Germinal center (tissue), 1 donor: ENCODE measurements at regions not wholly inside any gene's neighbourhood (a gene's known extent, or its start where the extent isn't known, plus 50 kb on each side); places are given as distances from the start of the nearest gene placed in this dataset.
"Not testable (repeated sequence)": the region's sequence is repeated elsewhere in the genome, so short reads cannot be mapped to it uniquely, and the experiment has no call there.

Source experiments
- DNase-seq: peaks from one replicate; pipeline ENCODE4 v3.0.0; 2012; ENCODE audit warnings: mixed read lengths, low spot score

- DNase-seq: no peak
These were observed 190.9 kb downstream of the XPNPEP1 start for GRCh38 chr10:109732254-109732965.

GRCh38 chr10:109729895-109730294, 193.4 kb downstream of the XPNPEP1 start:
- DNase-seq: not testable (repeated sequence)

DNA sequence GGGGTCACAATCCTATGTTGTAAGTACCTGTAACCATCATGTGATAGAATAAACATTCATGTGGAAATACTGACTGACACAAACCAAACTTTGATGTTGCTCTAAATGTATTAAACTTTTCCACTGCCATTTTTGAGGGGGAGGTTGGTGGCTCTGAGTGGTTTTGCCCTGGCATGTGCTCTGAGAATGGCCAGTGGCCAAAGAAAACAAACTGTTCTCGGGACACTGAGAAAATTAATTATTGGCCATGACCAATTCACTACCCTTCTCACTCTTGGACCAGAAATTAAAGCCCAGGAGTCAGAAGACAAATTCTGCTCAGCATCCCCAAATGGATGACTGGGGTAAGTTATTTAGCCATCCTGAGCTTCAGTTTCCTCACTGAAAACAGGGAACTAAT, 195.9 kb downstream of the XPNPEP1 start:
- no peak for DNase-seq

- DNase-seq: no peak
These were observed 196.8 kb downstream of the XPNPEP1 start for GRCh38 chr10:109726473-109726872.

DNA sequence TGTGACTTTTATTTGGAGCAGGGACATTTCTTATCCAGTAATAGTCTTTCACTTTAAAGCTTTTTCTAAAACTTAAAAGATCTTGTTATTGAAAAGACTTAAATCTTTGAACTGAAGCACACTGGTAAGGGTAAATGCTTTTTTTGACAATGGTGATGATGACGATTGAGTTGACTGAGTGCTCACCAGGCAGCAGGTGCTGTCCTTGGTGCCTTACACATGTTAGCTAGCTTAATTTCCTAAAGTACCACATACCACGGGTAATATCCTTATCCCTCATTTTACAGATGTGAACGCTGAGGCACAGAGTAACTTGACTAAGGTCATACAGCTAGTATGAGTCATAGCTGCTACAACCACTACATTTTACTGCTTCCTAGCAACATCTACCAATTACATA, 200.0 kb downstream of the XPNPEP1 start:
- no peak for DNase-seq

GRCh38 chr10:109721453-109722064, 201.8 kb downstream of the XPNPEP1 start:
- DNase-seq: no peak

- DNase-seq: no peak
These were observed 217.2 kb downstream of the XPNPEP1 start for GRCh38 chr10:109706026-109706560.

DNA sequence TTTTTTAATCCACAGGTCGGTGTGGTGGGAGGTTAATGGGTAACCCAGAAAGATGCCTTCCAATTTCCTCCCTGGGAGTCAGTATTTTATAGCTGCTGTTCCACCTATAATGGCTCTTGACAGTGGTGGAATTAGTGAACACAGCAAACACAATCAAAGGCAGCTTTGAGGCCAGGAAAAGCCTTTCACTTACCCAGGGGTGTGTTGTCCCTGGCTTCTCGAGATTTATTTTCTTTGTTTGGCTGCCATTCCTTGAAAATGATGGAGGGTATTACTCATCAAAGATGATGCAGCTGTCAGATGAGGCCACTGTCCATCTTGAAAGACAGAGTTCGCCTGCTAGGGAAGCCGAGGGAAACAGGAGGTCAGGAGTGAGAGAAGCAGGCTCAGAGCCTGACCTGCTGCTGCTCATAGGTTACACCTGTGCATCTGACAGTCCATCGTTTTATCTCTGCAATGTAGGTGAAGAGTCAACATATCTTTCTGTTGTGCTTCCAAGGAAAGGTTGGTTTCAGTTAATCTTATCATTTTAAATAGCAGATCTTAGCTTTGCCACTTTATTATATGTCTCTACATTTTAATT, 221.6 kb downstream of the XPNPEP1 start:
- DNase-seq: no peak

DNA sequence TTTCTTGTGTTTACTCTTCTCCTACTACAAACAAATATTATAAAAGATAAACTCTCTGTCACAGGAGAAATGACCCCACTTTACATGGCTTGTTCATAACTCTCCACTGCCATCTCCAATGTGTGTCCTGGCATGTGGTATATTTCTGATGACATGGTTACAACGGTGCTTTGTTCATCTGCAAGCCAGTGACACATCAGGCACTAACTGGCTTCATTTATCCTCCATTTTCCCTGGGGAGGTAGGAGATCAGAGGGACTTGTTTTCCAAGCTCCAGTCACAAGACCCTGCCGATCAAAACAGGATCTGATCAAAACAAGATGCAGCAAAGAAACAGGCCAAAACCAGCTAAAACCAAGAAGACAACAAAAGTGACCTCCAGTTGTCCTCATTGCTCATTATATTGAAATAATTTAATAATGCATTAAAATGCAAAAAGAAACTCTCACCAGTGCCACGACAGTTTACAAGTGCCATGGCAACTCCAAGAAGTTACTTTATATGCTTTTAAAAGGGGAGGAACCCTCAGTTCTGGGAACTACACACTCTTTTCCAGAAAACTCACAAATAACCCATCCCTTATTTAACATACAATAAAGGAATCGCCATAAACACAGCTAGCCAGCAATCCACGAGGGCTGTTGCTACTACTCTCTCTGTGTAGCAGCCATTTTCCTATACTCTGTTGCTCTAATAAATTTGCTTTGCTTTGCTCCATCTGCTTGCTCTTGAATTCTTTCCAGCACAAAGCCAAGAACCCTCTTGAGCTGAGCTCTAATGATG, 224.2 kb downstream of the XPNPEP1 start:
- no peak for DNase-seq

- no peak for DNase-seq
These were observed 225.2 kb downstream of the XPNPEP1 start for GRCh38 chr10:109698086-109698485.

DNA sequence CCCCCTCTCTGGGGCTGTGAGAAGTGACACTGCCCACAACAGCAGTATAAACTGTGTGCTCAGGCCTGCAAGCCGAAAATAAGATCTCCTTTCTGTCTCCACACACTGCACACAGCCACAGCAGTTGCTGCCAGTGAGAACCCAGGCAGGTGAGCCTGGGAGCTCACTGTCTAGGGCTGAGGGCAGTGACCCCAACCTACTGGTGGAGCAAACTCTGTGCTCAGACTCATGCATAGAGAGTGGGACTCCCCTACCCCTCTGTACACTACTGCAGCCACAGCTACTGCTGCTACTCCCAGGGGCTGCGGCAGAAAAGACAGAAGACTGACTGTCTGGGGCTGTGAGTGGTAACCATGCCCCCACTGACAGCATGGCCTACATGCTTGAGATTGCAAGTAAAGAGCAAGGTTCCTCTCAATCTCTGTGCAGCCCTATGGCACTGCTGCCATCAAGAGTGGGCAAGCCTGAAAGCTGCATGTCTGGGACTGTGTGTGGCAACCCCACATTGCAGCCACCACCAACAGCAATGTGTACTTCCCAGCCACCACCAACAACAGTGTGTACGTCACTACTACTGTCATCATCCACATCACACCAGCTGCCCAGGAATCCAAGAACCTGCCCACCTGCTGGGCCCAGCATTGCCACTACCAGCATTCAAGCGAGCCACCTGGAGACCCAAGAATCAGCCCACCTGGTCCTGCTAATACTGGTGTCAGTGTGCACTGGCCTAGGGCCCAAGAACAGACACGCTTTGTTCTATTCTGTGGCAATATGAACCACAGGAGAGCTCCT, 226.1 kb downstream of the XPNPEP1 start:
- DNase-seq: no peak

DNA sequence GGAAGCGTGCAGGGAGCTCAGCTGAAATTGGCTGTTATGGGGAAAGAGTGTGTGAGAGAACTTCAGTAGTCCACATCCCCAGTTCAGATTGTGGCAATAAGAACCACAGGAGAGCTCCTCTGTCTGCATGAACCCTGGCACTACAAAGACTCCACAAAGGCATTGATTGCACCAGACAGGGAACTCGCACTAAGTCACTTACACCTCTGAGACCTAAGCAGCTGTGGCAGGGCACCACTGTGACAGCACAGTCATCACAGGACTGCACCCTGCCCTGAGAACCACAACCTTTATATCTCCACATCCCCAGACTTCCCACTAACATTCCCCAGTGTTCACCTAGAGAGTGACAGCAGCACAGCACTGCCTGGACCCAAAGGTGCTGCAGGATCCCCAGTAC, 226.8 kb downstream of the XPNPEP1 start:
- no peak for DNase-seq

DNA sequence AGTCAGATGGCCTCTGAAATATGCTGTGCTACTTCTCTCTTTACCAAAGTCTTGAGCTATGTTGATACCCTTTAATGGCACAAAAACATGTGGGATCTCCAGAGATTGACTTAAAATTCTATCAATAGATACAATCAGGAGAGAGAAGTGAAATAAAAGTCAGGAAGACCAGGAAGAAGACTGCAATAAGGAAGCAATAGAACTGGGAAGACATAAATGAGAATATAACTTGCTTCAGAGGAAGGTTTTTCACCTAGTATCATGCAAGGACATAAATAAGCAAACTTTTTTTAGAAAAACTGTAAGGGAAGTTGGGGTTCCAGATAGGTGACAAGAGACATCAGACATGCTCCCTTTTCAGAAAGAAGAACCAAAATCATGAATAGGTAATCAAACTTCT, 227.3 kb downstream of the XPNPEP1 start:
- DNase-seq: no peak

- DNase-seq: no peak
These were observed 233.5 kb downstream of the XPNPEP1 start for GRCh38 chr10:109689785-109690184.

- no peak for DNase-seq
These were observed 243.8 kb downstream of the XPNPEP1 start for GRCh38 chr10:109679478-109679877.

GRCh38 chr10:109678857-109679256, 244.5 kb downstream of the XPNPEP1 start:
- no peak for DNase-seq

- no peak for DNase-seq
These were observed 246.6 kb downstream of the XPNPEP1 start for GRCh38 chr10:109676703-109677102.

DNA sequence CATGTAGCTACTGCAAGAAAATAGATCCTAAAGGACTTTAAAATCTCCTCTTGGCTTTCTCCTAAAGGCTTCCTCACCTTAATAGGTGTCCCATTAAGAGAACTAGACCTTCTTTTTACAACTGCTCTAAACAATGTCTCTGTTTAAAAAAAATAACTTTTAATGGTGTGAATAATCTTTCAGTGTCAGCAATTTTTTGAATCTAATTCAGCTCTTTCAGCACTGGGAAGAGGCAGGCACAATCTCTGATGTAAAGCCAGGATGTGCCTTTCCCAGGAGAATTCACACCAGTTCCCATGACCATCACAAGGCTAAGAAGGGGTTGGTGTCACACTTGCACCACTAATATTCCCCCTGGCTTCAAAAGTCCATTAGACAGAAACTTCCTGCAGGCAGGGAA, 254.6 kb downstream of the XPNPEP1 start:
- DNase-seq: no peak

DNA sequence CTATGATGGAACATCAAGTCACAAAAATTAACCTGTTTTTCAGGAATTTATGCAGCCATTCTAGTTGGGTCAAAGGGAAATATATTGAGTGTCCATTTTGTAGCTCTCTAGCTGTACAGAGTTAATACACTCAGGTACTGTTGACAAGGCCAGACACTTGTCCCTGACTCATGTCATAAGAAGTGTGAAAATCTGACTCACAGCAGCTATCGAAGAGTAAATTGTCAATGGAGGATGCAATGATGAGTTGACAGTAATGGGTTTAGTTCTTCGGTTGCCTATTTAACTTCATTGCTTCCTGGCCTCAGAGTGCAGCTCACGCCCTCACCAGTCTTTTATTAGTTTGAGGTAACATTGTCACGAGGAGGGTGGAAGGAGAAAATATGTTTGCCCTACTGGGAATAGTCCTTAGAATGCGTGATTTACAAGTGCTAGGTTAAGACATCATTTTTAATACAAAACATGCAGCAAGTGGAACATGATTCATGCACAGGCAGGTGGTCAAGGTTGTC, 255.1 kb downstream of the XPNPEP1 start:
- DNase-seq: no peak

- no peak for DNase-seq
These were observed 258.0 kb downstream of the XPNPEP1 start for GRCh38 chr10:109665321-109665720.

- DNase-seq: no peak
These were observed 258.8 kb downstream of the XPNPEP1 start for GRCh38 chr10:109664554-109664953.
